Central memory CD8-positive, alpha-beta T cell (primary cell): ENCODE measurements at regions not wholly inside any gene's neighbourhood (a gene's known extent, or its start where the extent isn't known, plus 50 kb on each side); places are given as distances from the start of the nearest gene placed in this dataset.

Source experiments
- ATAC-seq: fragments of 150-1000 bp; cut with Tn5 transposase; replicated peaks from 2 replicates; pipeline ENCODE4 v1.10.0; 2022; ENCODE audit warnings: mild to moderate bottlenecking, moderate FRiP score, moderate number of reproducible peaks; ENCODE audit not compliant: poor library complexity, severe bottlenecking; ENCODE audit errors: extremely low read depth
- DNase-seq, 2 donors: peaks; one replicate each; pipeline ENCODE4 v3.0.0; 2021; ENCODE audit warnings: low spot score in 2 of 2
- H3K27ac Mint-ChIP-seq: one replicate; pipeline ENCODE4 v1.8.0; 2022; ENCODE audit warnings: low read depth, mild to moderate bottlenecking, moderate library complexity, mixed read lengths
- H3K27me3 Mint-ChIP-seq: one replicate; pipeline ENCODE4 v1.8.0; 2022; ENCODE audit warnings: mixed read lengths
- H3K36me3 Mint-ChIP-seq: one replicate; pipeline ENCODE4 v1.8.0; 2022; ENCODE audit warnings: mild to moderate bottlenecking, moderate library complexity, mixed read lengths; ENCODE audit not compliant: insufficient read depth
- H3K4me1 Mint-ChIP-seq: one replicate; pipeline ENCODE4 v1.8.0; 2022; ENCODE audit warnings: mixed read lengths
- H3K4me3 Mint-ChIP-seq: one replicate; pipeline ENCODE4 v1.8.0; 2022; ENCODE audit warnings: mild to moderate bottlenecking, moderate library complexity, mixed read lengths
- H3K9me3 Mint-ChIP-seq: one replicate; pipeline ENCODE4 v1.8.0; 2022; ENCODE audit warnings: mixed read lengths

DNA sequence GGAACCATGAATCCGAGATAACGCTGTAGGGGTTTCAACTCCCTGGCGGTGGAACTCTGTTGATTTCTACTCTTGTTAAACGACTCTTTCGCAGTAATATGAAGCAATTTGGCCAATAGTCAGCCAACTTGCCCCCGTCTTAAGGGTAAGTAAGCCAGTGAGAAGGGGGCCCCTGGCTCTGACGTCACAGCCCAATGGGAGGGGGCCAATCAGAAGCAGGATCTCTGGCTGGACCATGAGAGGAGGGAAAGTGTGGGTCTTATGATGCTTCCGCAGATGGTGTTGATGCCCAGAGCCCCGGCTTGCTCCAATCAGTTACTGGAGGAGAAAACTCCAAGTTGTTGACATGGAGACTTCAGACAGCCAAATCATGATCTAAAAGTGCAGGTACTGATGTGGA is 242.4 kb downstream of the BMP7 start:
- H3K36me3 Mint-ChIP-seq, result no peaks in the 10 kb centered on the region
- no peak for ATAC-seq
- DNase-seq, result no peak
- H3K4me1 Mint-ChIP-seq, result no peaks in the 10 kb centered on the region
- no peak overlapping the region for H3K27ac Mint-ChIP-seq
- no peaks in the 10 kb centered on the region for H3K9me3 Mint-ChIP-seq
- no peak overlapping the region for H3K4me3 Mint-ChIP-seq
- peaks cover 35% of the 10 kb centered on the region for H3K27me3 Mint-ChIP-seq

DNA sequence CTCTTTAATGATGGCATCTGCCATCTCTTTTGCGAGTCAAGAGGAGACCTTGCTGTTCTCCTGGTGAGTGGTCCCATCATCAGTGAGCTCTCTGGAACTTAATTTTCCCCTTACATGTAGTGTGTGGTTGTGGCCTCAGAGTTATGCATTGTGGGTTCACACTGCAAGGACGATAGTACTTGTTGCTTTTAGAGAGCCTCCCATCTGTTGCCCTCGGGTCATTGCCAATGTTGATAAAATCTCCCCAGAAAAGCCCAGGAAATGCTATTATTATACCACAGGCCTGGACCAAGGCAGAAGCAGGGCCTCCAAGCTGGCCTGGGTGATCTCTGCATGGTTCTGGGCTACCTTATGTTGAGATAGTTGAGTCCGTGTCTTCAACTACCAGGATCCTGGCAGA is 241.6 kb downstream of the BMP7 start:
- H3K4me3 Mint-ChIP-seq, result no peak overlapping the region
- no peaks in the 10 kb centered on the region for H3K36me3 Mint-ChIP-seq
- H3K27me3 Mint-ChIP-seq, result peaks cover 39% of the 10 kb centered on the region
- H3K4me1 Mint-ChIP-seq, result no peaks in the 10 kb centered on the region
- DNase-seq (no peak), ATAC-seq (no peak)
- H3K27ac Mint-ChIP-seq, result no peak overlapping the region
- H3K9me3 Mint-ChIP-seq, result no peaks in the 10 kb centered on the region

DNA sequence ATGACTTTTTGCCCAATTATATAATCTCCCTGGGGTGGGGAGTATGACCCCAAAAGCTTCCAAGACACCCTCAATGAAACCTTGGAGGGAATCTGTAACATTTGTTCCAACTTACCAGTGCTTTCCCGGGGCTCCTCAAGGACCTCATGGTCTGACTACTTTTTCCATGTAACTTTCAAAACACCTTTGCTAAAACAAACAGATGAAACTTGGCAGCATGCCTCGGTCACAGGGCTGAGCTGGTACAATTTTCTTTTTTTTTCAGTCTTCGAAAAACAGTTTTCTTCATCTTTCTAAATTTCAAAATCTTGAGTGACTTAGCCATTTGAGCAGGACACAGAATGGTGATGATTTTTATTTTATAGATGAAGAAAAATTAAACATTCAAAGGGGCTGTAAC is 241.2 kb downstream of the BMP7 start:
- peaks cover 38% of the 10 kb centered on the region for H3K27me3 Mint-ChIP-seq
- no peak overlapping the region for H3K4me3 Mint-ChIP-seq

DNA sequence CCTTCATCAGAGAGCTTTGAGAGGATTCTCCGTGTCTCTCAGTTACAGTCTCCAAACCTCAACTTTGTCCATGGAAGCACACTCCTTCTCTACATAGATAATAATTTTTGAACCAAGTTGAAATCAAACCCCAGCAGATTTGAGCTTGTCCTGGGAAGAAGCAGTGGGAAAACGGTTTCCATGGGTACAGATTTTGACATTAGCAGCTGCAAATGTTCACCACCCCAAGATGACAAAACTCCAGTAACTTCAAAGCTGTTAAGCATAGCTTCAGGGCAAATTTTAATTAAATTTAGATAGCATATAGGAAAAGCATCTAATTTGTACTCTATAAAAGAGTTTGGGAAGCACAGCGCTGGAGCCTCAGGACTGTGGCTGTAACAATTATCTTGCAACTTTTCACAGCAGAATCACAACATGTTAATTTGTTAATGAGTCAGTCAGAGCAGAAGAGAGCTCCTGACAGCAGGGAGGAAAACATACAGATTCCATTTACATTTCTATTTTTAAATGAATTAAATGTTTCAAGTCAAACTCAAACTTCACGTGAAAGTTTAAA is 240.7 kb downstream of the BMP7 start:
- H3K9me3 Mint-ChIP-seq, result no peaks in the 10 kb centered on the region
- no peak for DNase-seq
- peaks cover 33% of the 10 kb centered on the region for H3K27me3 Mint-ChIP-seq
- ATAC-seq, result no peak
- H3K4me1 Mint-ChIP-seq, result no peaks in the 10 kb centered on the region
- H3K4me3 Mint-ChIP-seq, result no peak overlapping the region
- no peaks in the 10 kb centered on the region for H3K36me3 Mint-ChIP-seq
- no peak overlapping the region for H3K27ac Mint-ChIP-seq

More for the DNA sequence above, 241.2 kb downstream of the BMP7 start:
- Mint-ChIP-seq H3K9me3 (no peaks in the 10 kb centered on the region), H3K27ac (no peak overlapping the region), H3K36me3 (no peaks in the 10 kb centered on the region), H3K4me1 (no peaks in the 10 kb centered on the region)
- DNase-seq (no peak), ATAC-seq (no peak)

DNA sequence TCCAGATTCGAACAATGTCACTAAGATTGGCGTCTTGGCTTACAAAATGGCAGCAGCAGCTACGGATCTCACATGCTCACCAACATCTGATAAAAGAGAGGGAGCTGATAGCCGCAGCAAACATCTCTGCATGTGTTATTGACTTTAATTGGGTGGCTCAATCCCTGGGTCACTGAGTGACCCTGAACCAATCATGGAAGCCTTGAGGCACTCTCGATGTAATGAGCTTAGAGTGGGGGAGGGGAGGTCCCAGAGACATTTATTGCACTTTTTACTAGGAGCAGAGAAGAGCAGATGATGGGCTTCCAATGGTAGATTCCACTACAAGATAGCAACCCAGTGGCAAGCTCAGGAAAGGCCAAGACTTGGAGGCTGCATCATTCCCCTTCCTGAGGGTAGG is 238.7 kb downstream of the BMP7 start:
- Mint-ChIP-seq H3K27ac (no peak overlapping the region), H3K4me1 (no peaks in the 10 kb centered on the region), H3K4me3 (no peak overlapping the region), H3K27me3 (peaks cover 21% of the 10 kb centered on the region), H3K9me3 (no peaks in the 10 kb centered on the region), H3K36me3 (no peaks in the 10 kb centered on the region)
- DNase-seq (no peak), ATAC-seq (no peak)

DNA sequence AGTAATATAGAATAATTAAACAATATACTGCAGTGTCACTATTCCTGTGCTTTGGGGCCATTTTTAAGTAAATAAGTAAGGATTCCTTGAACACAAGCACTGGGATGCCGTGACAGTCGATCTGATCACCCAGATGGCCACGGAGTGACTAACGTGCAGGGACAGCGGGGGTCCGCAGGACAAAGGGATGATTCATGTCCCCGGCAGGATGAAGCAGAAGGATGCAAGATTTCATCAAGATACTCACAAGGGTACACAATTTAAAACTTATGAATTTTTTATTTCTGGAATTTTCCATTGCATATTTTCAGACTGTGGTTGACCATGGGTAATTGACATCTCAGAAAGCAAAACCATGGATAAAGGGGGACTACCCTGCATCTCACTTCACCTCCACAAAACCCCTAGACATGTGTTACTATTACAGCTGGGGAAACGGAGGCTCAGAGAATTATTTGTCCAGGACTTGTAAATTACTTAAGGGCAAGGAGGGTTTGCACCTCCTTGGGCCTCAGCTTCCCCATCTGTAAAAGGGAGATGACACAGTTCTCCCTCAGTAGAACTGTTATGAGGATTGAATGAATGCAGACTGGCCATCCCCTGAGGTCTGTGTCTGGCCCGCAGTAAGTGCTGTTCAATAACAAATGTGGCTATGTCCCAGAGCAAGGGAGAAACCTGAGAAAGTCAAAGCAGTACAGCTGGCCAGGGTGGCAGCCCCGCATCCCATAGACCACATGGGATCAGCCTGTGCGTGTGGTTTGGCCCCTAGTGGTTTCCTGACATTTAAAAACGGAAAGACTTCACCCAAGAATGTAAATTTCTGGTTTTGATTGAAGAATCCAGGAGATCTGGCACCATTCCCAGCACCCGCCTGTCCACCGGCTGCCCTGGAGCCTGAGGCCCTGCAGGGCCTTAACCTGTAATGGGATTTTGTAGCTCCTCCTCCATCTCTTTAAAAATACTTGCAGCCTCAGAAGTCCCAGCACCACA is 235.5 kb downstream of the BMP7 start:
- no peaks in the 10 kb centered on the region for H3K36me3 Mint-ChIP-seq
- H3K4me1 Mint-ChIP-seq, result no peaks in the 10 kb centered on the region
- no peaks in the 10 kb centered on the region for H3K9me3 Mint-ChIP-seq
- no peak for DNase-seq
- no peak for ATAC-seq
- no peak overlapping the region for H3K4me3 Mint-ChIP-seq
- peaks cover 42% of the 10 kb centered on the region for H3K27me3 Mint-ChIP-seq
- H3K27ac Mint-ChIP-seq, result no peak overlapping the region

DNA sequence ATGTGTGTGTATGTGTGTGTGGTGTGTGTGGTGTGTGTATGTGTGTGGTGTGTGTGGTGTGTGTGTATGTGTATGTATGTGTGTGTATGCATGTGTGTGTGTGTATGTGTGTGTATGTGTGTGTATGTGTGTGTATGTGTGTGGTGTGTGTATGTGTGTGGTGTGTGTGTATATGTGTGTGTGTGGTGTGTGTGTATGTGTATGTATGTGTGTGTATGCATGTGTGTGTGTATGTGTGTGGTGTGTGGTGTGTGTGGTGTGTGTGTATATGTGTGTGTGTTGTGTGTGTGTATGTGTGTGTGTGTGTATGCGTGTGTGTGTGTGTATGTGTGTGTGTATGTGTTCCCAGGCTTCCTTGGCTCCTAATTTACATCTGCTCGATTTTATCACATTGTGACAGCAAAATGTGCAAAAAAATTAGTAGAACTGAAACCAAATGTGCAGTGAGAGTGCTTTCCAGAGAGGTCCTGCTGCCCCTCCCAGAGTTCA is 234.5 kb downstream of the BMP7 start:
- ATAC-seq, result no peak
- no peak overlapping the region for H3K27ac Mint-ChIP-seq
- DNase-seq, result no peak
- no peaks in the 10 kb centered on the region for H3K4me1 Mint-ChIP-seq
- no peaks in the 10 kb centered on the region for H3K36me3 Mint-ChIP-seq
- H3K27me3 Mint-ChIP-seq, result peaks cover 52% of the 10 kb centered on the region
- H3K9me3 Mint-ChIP-seq, result no peaks in the 10 kb centered on the region
- no peak overlapping the region for H3K4me3 Mint-ChIP-seq

DNA sequence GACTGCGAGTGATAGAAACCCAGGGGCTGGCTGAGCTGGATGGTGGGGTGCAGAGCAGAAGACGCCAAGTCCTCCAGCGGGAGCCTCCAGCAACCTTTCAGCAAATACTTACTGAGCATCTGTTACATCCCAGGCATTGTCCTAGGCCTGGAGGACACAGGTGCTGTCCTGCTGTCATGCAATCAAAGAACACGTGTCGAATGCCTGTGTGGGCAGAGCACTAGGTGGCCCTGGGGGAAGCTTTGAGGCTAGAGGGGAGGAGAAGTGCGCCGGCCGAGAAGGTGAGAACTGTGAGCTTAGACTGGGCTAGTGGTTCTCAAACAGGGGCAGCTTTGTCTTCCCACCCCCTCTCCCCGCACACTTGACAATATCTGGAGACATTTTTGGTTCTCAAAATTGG is 233.6 kb downstream of the BMP7 start:
- no peak for DNase-seq
- ATAC-seq, result no peak
- no peaks in the 10 kb centered on the region for H3K36me3 Mint-ChIP-seq
- H3K27ac Mint-ChIP-seq, result no peak overlapping the region
- no peaks in the 10 kb centered on the region for H3K4me1 Mint-ChIP-seq
- H3K4me3 Mint-ChIP-seq, result no peak overlapping the region
- H3K27me3 Mint-ChIP-seq, result peaks cover 54% of the 10 kb centered on the region
- H3K9me3 Mint-ChIP-seq, result no peaks in the 10 kb centered on the region

DNA sequence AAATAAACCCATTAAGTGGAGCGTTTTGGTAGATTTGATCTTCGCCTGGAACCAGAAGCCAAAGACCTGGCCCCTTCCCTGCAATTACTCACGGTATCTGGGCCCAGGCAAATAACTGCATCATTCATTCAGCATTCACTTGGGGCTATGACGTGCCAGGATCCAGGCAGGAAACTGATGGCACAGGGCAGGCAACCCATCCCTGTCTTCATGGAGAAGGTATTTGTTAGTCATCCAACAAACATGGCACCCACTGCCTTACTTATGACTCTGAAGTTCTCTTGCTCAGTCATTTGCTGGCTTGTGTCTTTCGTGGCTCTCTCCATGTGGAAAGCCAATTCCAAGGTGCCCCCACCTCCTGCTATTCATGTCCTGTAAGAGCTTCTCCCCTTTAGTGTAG is 232.4 kb downstream of the BMP7 start:
- no peaks in the 10 kb centered on the region for H3K36me3 Mint-ChIP-seq

DNA sequence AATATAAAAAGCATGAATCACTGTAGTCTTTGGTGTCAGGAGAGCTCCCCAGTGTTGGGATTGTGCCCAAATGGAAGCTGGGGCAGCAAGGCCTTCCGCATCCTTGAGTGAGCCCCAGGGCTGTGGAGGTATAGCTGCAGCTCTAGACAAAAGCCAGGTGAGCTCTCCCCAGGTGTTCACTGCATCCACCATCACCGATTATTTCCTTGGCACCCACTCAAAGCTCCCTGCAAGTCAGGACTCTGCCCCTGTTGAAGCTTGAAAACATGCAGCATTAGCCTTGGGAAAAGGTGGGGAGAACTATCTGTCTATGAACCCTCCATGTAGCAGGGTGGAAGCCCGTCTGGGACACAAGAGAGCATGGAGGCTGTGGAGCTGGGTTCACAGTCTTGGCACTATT is 228.8 kb downstream of the BMP7 start:
- H3K27me3 Mint-ChIP-seq, result peaks cover 34% of the 10 kb centered on the region
- no peaks in the 10 kb centered on the region for H3K9me3 Mint-ChIP-seq
- ATAC-seq, result no peak
- no peaks in the 10 kb centered on the region for H3K4me1 Mint-ChIP-seq
- H3K27ac Mint-ChIP-seq, result no peak overlapping the region
- no peaks in the 10 kb centered on the region for H3K36me3 Mint-ChIP-seq
- no peak overlapping the region for H3K4me3 Mint-ChIP-seq
- no peak for DNase-seq

More for the DNA sequence above, 232.4 kb downstream of the BMP7 start:
- no peak overlapping the region for H3K27ac Mint-ChIP-seq
- H3K4me3 Mint-ChIP-seq, result no peak overlapping the region
- DNase-seq (no peak), ATAC-seq (no peak)
- H3K9me3 Mint-ChIP-seq, result no peaks in the 10 kb centered on the region
- H3K27me3 Mint-ChIP-seq, result peaks cover 45% of the 10 kb centered on the region
- H3K4me1 Mint-ChIP-seq, result no peaks in the 10 kb centered on the region

DNA sequence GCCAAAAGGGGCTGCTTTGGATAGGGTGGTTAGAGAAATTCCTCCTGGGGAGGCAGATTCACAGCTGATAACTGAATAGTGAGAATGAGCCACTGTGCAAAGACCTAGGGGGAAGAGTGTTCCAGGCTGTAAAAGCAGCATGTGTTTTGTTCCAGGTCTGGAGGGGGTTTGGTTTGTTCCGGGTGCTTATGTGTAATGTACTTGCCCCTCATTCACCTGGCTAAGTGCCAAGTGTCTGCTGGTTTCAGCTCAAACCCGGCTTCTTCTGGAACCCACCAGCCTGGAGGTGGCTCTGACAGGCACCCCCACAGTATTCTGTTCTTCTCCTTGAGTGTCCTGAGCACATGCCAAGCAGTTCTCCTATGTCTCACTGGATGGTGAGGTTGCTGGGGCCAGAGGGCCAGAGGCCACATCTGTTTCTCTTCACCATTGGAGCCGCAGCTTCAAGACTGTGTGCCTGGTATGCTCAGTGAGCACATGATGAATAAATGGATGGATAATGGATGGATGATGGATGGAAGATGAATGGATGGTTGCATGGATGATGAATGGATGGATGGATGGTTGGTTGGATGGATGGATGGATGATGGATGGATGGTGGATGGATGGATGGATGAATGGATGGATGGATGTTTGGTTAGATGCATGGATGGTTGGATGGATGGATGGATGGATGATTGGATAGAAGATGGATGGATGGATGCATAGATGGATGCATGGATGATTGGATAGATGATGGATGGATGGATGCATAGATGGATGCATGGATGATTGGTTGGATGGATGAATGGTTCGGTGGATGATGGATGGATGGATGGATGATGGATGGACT is 227.6 kb downstream of the BMP7 start:
- ATAC-seq, result no peak
- H3K9me3 Mint-ChIP-seq, result no peaks in the 10 kb centered on the region
- H3K27ac Mint-ChIP-seq, result no peak overlapping the region

DNA sequence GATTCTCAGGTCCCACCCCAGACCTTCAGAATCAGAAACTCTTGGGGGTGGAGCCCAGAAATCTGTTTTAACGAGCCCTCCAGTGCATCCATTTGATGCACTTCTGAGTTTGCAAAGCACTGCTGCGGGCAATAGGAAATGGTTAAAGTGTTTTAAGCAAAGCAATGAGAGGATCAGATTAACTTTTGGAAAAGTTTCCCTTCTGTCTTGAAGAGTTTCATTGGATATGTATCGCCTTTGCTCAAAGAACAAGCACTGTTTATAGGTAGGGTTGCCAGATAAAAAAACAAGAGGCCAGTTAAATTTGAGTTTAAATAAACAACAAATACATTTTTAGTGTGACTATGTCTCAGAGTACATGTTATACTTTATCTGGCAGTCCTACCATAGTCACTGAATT is 226.0 kb downstream of the BMP7 start:
- no peak for ATAC-seq
- no peak overlapping the region for H3K27ac Mint-ChIP-seq
- H3K27me3 Mint-ChIP-seq, result peaks cover 14% of the 10 kb centered on the region
- no peak for DNase-seq
- H3K36me3 Mint-ChIP-seq, result no peaks in the 10 kb centered on the region
- H3K9me3 Mint-ChIP-seq, result no peaks in the 10 kb centered on the region
- no peak overlapping the region for H3K4me3 Mint-ChIP-seq
- H3K4me1 Mint-ChIP-seq, result no peaks in the 10 kb centered on the region

More for the DNA sequence above, 227.6 kb downstream of the BMP7 start:
- Mint-ChIP-seq H3K27me3 (peaks cover 23% of the 10 kb centered on the region), H3K36me3 (no peaks in the 10 kb centered on the region), H3K4me3 (no peak overlapping the region), H3K4me1 (no peaks in the 10 kb centered on the region)
- DNase-seq, result no peak
